Esophagus squamous epithelium (tissue), 4 donors: ENCODE measurements at regions not wholly inside any gene's neighbourhood (a gene's known extent, or its start where the extent isn't known, plus 50 kb on each side); places are given as distances from the start of the nearest gene placed in this dataset.

Source experiments
- POLR2A ChIP-seq, 4 donors: fragments of 450-650 bp; IDR thresholded peaks; one replicate each; pipeline ENCODE4 v1.6.1; 2017; ENCODE audit warnings: antibody characterized with exemption in 4 of 4, mild to moderate bottlenecking in 4 of 4, moderate library complexity in 3 of 4
- TF ChIP-seq, protein P1 (sequence below), 6 experiments: fragments of 450-650 bp in 4 of 6; fragments of 200-600 bp in 2 of 6; sonication (generic) in 2 of 6; IDR thresholded peaks; one replicate each; pipeline ENCODE4 v1.5.1; 2016 to 2019; ENCODE audit warnings: antibody characterized with exemption in 6 of 6, mild to moderate bottlenecking in 4 of 6, moderate library complexity in 4 of 6

GRCh38 chrX:850471-850916 is 219.9 kb downstream of the SHOX start:
- TF ChIP-seq POLR2A (IDR thresholded peaks at IDR 0.05) = no peak
- TF ChIP-seq, protein P1, sequence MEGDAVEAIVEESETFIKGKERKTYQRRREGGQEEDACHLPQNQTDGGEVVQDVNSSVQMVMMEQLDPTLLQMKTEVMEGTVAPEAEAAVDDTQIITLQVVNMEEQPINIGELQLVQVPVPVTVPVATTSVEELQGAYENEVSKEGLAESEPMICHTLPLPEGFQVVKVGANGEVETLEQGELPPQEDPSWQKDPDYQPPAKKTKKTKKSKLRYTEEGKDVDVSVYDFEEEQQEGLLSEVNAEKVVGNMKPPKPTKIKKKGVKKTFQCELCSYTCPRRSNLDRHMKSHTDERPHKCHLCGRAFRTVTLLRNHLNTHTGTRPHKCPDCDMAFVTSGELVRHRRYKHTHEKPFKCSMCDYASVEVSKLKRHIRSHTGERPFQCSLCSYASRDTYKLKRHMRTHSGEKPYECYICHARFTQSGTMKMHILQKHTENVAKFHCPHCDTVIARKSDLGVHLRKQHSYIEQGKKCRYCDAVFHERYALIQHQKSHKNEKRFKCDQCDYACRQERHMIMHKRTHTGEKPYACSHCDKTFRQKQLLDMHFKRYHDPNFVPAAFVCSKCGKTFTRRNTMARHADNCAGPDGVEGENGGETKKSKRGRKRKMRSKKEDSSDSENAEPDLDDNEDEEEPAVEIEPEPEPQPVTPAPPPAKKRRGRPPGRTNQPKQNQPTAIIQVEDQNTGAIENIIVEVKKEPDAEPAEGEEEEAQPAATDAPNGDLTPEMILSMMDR (IDR thresholded peaks at IDR 0.05) = no peak
